IMR-90 (cell line): ENCODE measurements at regions not wholly inside any gene's neighbourhood (a gene's known extent, or its start where the extent isn't known, plus 50 kb on each side); places are given as distances from the start of the nearest gene placed in this dataset.

ENCODE experiments used
- ATAC-seq: fragments of 200-7000 bp; cut with Tn5 transposase; 2 replicates; pipeline ENCODE4 v1.9.1; 2020; ENCODE audit warnings: low read depth, mild to moderate bottlenecking, moderate library complexity
- BruUV-seq: library from RNA; stranded (reverse); fragments of 400-500 nt; replicated peaks from 2 replicates; lab custom pipeline; 2021; lab: Mats Ljungman, UMichigan
- CTCF ChIA-PET: fragments of 300-600 bp; formaldehyde crosslinking; extraction: SDS; loops from one replicate; lab custom pipeline; 2021; ENCODE audit warnings: antibody characterized with exemption; lab: Yijun Ruan, JAX
- POLR2A ChIA-PET: fragments of 300-600 bp; sonication (Branson Sonifier 250); formaldehyde crosslinking; loops from one replicate; lab custom pipeline; 2022; ENCODE audit warnings: antibody characterized with exemption; ENCODE audit not compliant: unreplicated experiment; lab: Charles Lee
- DNase-seq: peaks from one replicate; pipeline ENCODE4 v3.0.0; 2013
- H2AFZ ChIP-seq: replicated peaks from 2 replicates; pipeline ENCODE3; 2013; ENCODE audit warnings: low read length, mild to moderate bottlenecking; ENCODE audit not compliant: poor library complexity
- H2AK5ac ChIP-seq: 2 replicates; pipeline ENCODE4 v1.6.1; 2013; ENCODE audit warnings: low read depth, low read length, inconsistent platforms
- H2AK9ac ChIP-seq: replicated peaks from 2 replicates; pipeline ENCODE3; 2013; ENCODE audit warnings: mild to moderate bottlenecking, low read depth, low read length, moderate library complexity; ENCODE audit not compliant: poor library complexity
- H2BK120ac ChIP-seq: 2 replicates; pipeline ENCODE4 v1.6.1; 2013; ENCODE audit warnings: low read depth, low read length, inconsistent platforms
- H2BK15ac ChIP-seq: 3 replicates; pipeline ENCODE4 v1.6.1; 2013; ENCODE audit warnings: low read depth, low read length, inconsistent platforms
- H2BK20ac ChIP-seq: 2 replicates; pipeline ENCODE4 v1.6.1; 2013; ENCODE audit warnings: low read depth, mild to moderate bottlenecking, inconsistent platforms, low read length, moderate library complexity
- H2BK5ac ChIP-seq: 2 replicates; pipeline ENCODE4 v1.6.1; 2013; ENCODE audit warnings: mild to moderate bottlenecking, low read depth, low read length, inconsistent platforms; ENCODE audit not compliant: poor library complexity, severe bottlenecking
- H3K14ac ChIP-seq: replicated peaks from 2 replicates; pipeline ENCODE4 v1.6.1; 2013; ENCODE audit warnings: low read depth, low read length, inconsistent platforms
- H3K18ac ChIP-seq: 2 replicates; pipeline ENCODE4 v1.6.1; 2013; ENCODE audit warnings: low read depth, low read length, control low read depth
- H3K23ac ChIP-seq: 2 replicates; pipeline ENCODE4 v1.6.1; 2013; ENCODE audit warnings: low read depth, low read length, inconsistent platforms
- H3K27ac ChIP-seq: 2 replicates; pipeline ENCODE4 v1.5.1; 2013; ENCODE audit warnings: mild to moderate bottlenecking, control low read depth, low read length; ENCODE audit not compliant: insufficient read depth
- H3K27me3 ChIP-seq: 2 replicates; pipeline ENCODE4 v1.6.1; 2013; ENCODE audit warnings: low read length; ENCODE audit not compliant: control insufficient read depth, insufficient read depth
- H3K36me3 ChIP-seq: 2 replicates; pipeline ENCODE4 v1.6.1; 2013; ENCODE audit warnings: low read length, mixed read lengths; ENCODE audit not compliant: control insufficient read depth, insufficient read depth
- H3K4ac ChIP-seq: 2 replicates; pipeline ENCODE4 v1.6.1; 2013; ENCODE audit warnings: low read depth, low read length, inconsistent platforms
- H3K4me1 ChIP-seq: 2 replicates; pipeline ENCODE4 v1.6.1; 2013; ENCODE audit warnings: low read length, mixed read lengths; ENCODE audit not compliant: control insufficient read depth, insufficient read depth
- H3K4me2 ChIP-seq: 2 replicates; pipeline ENCODE4 v1.6.1; 2013; ENCODE audit warnings: low read depth, mild to moderate bottlenecking, control low read depth, low read length, moderate library complexity
- H3K4me3 ChIP-seq: 2 replicates; pipeline ENCODE4 v1.5.1; 2013; ENCODE audit warnings: low read depth, mild to moderate bottlenecking, control low read depth, low read length, moderate library complexity; ENCODE audit not compliant: insufficient read depth
- H3K56ac ChIP-seq: 2 replicates; pipeline ENCODE4 v1.6.1; 2013; ENCODE audit warnings: low read length, inconsistent platforms; ENCODE audit not compliant: insufficient read depth; ENCODE audit errors: extremely low read depth
- H3K79me1 ChIP-seq, 2 experiments: 2 replicates each; pipeline ENCODE4 v1.6.1; 2013; ENCODE audit warnings: low read length in 2 of 2, inconsistent platforms in 1 of 2, low read depth in 1 of 2
- H3K9ac ChIP-seq: 2 replicates; pipeline ENCODE4 v1.6.1; 2013; ENCODE audit warnings: low read depth, low read length, control low read depth
- H3K9me1 ChIP-seq: 2 replicates; pipeline ENCODE4 v1.6.1; 2013; ENCODE audit warnings: low read length, inconsistent platforms; ENCODE audit not compliant: insufficient read depth
- H3K9me3 ChIP-seq: 2 replicates; pipeline ENCODE4 v1.6.1; 2013; ENCODE audit warnings: low read length; ENCODE audit not compliant: control insufficient read depth, insufficient read depth
- H4K20me1 ChIP-seq: 2 replicates; pipeline ENCODE4 v1.6.1; 2013; ENCODE audit warnings: low read length, inconsistent platforms; ENCODE audit not compliant: insufficient read depth
- H4K5ac ChIP-seq: 2 replicates; pipeline ENCODE4 v1.6.1; 2013; ENCODE audit warnings: mild to moderate bottlenecking, low read depth, low read length, control low read depth
- H4K8ac ChIP-seq, 2 experiments: 2 replicates each; pipeline ENCODE4 v1.6.1; 2013; ENCODE audit warnings: low read depth in 2 of 2, low read length in 2 of 2, control low read depth in 1 of 2, inconsistent platforms in 1 of 2
- H4K91ac ChIP-seq: 2 replicates; pipeline ENCODE4 v1.6.1; 2013; ENCODE audit warnings: low read depth, low read length, inconsistent platforms; ENCODE audit not compliant: insufficient read depth
- NFE2L2 ChIP-seq: fragments of 150-350 bp; IDR thresholded peaks from 2 replicates; pipeline ENCODE4 v1.6.1; 2016; ENCODE audit warnings: low read depth, mild to moderate bottlenecking, low read length
- RFX5 ChIP-seq: IDR thresholded peaks from 2 replicates; pipeline ENCODE4 v1.8.0; 2012; ENCODE audit warnings: low read depth, mild to moderate bottlenecking, low read length, moderate library complexity
- WGBS, 2 experiments: methylation state at CpG; one replicate each; pipeline versions ENCODE4 v1.1.5 to v1.1.7; 2013; ENCODE audit warnings: missing lambda C conversion rate in 2 of 2; ENCODE audit not compliant: insufficient read length in 1 of 2; ENCODE audit errors: extremely low coverage in 2 of 2; 5-methylcytosine and 5-hydroxymethylcytosine counted together
- dilution Hi-C: fragments of 300-500 bp; cut with HindIII; formaldehyde crosslinking; loops from one replicate; pipeline ENCODE4 v1.14.3; 2018; ENCODE audit warnings: low sequenced_read_pairs; ENCODE audit not compliant: unreplicated experiment
- in situ Hi-C: fragments of 300-500 bp; cut with MboI; formaldehyde crosslinking; loops from 3 replicates; pipeline ENCODE4 v1.14.3; 2019; ENCODE audit warnings: low sequenced_read_pairs, inconsistent platforms, mixed read lengths
- intact Hi-C: fragments of 100-400 bp; cut with micrococcal nuclease; formaldehyde crosslinking; loops from 2 replicates; pipeline ENCODE4 v1.10.0; 2022
- TF ChIP-seq, protein P1 (sequence below): fragments of 150-350 bp; IDR thresholded peaks from 2 replicates; pipeline ENCODE4 v1.6.1; 2016; ENCODE audit warnings: low read depth, mild to moderate bottlenecking, low read length, moderate library complexity, borderline replicate concordance
- TF ChIP-seq, protein P2 (sequence below): fragments of 150-350 bp; IDR thresholded peaks from 2 replicates; pipeline ENCODE4 v1.6.1; 2017; ENCODE audit warnings: mild to moderate bottlenecking, antibody characterized with exemption, low read length, low read depth

DNA sequence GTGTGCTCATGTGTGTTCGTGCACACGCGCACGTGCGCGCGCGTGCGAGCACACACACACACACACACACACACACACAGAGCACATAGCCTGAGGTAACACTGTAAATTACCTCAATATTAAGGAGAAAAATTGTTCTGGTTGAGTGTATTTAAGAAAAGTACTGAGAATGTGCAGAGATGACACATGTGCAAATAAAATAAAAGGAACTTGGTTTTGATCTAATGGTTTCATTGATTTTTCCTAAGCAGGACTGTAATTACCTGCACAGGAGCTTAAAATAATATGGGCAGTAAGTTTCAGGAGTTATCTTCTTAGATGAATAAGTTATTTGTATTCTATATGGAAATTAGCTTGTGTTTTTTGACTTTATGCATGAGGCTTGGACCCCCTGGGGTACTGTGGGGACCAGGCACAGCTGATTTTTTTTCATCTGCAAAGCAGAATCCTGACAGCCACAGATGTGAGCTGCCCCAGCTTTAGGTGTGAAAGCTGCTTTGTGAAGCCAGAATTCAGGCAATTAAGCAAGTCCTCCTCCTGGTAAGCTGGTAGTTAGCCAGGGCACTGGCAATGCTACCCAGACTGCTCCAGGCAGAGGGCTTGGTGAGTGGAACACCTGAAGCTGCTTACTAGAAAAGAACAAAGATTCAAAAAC is 1040.6 kb upstream of the CITED2 start:
- Histone ChIP-seq H3K36me3 (no peaks in the 10 kb centered on the region), H3K23ac (no peak overlapping the region), H4K20me1 (no peaks in the 10 kb centered on the region), H3K4me3 (no peak overlapping the region), H2BK20ac (no peak overlapping the region), H4K91ac (no peak overlapping the region), H2AK5ac (no peak overlapping the region), H3K9ac (no peak overlapping the region), H2AFZ (no peak overlapping the region), H4K5ac (0 out of 2 replicates have a peak overlapping the region, but pooled peaks have one; percentile 40), H3K27me3 (no peaks in the 10 kb centered on the region), H2AK9ac (no peak overlapping the region), H2BK120ac (no peak overlapping the region), H2BK5ac (no peak overlapping the region), H3K9me3 (peaks cover 6% of the 10 kb centered on the region; the same call in 1 of the 2 replicates), H3K4me1 (no peaks in the 10 kb centered on the region), H3K56ac (no peak overlapping the region), H3K14ac (no peak overlapping the region), H3K4ac (no peak overlapping the region), H3K79me1 (no peaks in the 10 kb centered on the region), H3K18ac (no peak overlapping the region), H3K27ac (no peak overlapping the region), H3K4me2 (no peak overlapping the region), H2BK15ac (no peak overlapping the region), H4K8ac (no peak overlapping the region; a peak in 1 of 4 replicates), H3K9me1 (no peaks in the 10 kb centered on the region)
- ChIA-PET POLR2A (interaction anchor here (0.5 kb wide), 1 partner anchor 1039 kb away, joined by 6 read pairs; no protein-coding TSS in a partner anchor), CTCF (interaction anchor here (0.9 kb wide), 1 partner anchor 28 kb away, joined by 3 read pairs; no protein-coding TSS in a partner anchor)
- intact Hi-C loops (no loop called here), dilution Hi-C loops (no loop called here), in situ Hi-C loops (no loop called here)
- WGBS, 2 experiments: no CpG with 5 or more reads among the region's 9 CpGs
- DNase-seq (no peak), ATAC-seq (no peak)
- no TSS peak for BruUV-seq
- TF ChIP-seq, protein P1, sequence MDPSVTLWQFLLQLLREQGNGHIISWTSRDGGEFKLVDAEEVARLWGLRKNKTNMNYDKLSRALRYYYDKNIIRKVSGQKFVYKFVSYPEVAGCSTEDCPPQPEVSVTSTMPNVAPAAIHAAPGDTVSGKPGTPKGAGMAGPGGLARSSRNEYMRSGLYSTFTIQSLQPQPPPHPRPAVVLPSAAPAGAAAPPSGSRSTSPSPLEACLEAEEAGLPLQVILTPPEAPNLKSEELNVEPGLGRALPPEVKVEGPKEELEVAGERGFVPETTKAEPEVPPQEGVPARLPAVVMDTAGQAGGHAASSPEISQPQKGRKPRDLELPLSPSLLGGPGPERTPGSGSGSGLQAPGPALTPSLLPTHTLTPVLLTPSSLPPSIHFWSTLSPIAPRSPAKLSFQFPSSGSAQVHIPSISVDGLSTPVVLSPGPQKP: no peak
- TF ChIP-seq, protein P2, sequence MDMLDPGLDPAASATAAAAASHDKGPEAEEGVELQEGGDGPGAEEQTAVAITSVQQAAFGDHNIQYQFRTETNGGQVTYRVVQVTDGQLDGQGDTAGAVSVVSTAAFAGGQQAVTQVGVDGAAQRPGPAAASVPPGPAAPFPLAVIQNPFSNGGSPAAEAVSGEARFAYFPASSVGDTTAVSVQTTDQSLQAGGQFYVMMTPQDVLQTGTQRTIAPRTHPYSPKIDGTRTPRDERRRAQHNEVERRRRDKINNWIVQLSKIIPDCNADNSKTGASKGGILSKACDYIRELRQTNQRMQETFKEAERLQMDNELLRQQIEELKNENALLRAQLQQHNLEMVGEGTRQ: no peak
- TF ChIP-seq NFE2L2: no peak
- no peak for TF ChIP-seq RFX5
